Panc1 (cell line): ENCODE measurements at regions not wholly inside any gene's neighbourhood (a gene's known extent, or its start where the extent isn't known, plus 50 kb on each side); places are given as distances from the start of the nearest gene placed in this dataset.

Source experiments
- ATAC-seq: fragments of 200-7000 bp; cut with Tn5 transposase; 2 replicates; pipeline ENCODE4 v1.9.1; 2020; ENCODE audit warnings: mild to moderate bottlenecking, moderate library complexity
- BruUV-seq: library from RNA; stranded (reverse); fragments of 400-500 nt; replicated peaks from 2 replicates; lab custom pipeline; 2021; lab: Mats Ljungman, UMichigan
- CTCF ChIA-PET: fragments of 300-600 bp; sonication (Branson Sonifier 250); formaldehyde crosslinking; loops from one replicate; lab custom pipeline; 2022; ENCODE audit warnings: antibody characterized with exemption; lab: Charles Lee
- POLR2A ChIA-PET: fragments of 300-600 bp; sonication (Branson Sonifier 250); formaldehyde crosslinking; loops from one replicate; lab custom pipeline; 2022; ENCODE audit warnings: antibody characterized with exemption; lab: Charles Lee
- DNase-seq: peaks from one replicate; pipeline ENCODE4 v3.0.0-alpha.2; 2010; ENCODE audit warnings: low read depth, low spot score
- H3K27ac ChIP-seq: 2 replicates; pipeline ENCODE4 v1.5.1; 2011; ENCODE audit warnings: mild to moderate bottlenecking, low read length, inconsistent platforms
- H3K27me3 ChIP-seq: fragments of 200-500 bp; sonication (Bioruptor generic); 2 replicates; pipeline ENCODE4 v1.6.0; 2014; ENCODE audit warnings: low read length, inconsistent platforms; ENCODE audit not compliant: control insufficient read depth, insufficient read depth
- H3K36me3 ChIP-seq: fragments of 200-500 bp; sonication (Bioruptor generic); 2 replicates; pipeline ENCODE4 v1.5.1; 2014; ENCODE audit warnings: inconsistent platforms, mild to moderate bottlenecking, low read length, moderate library complexity; ENCODE audit not compliant: control insufficient read depth, insufficient read depth
- H3K4me1 ChIP-seq: 2 replicates; pipeline ENCODE4 v1.5.1; 2011; ENCODE audit warnings: inconsistent platforms, mild to moderate bottlenecking, low read length, moderate library complexity; ENCODE audit not compliant: control insufficient read depth, insufficient read depth
- H3K4me3 ChIP-seq, 2 experiments: 2 replicates each; pipeline ENCODE4 v1.5.1; 2011 to 2012; ENCODE audit warnings: low read depth in 2 of 2, low read length in 2 of 2, mild to moderate bottlenecking in 2 of 2, inconsistent platforms in 1 of 2, moderate library complexity in 1 of 2
- H3K9me3 ChIP-seq: fragments of 200-500 bp; sonication (Bioruptor generic); 2 replicates; pipeline ENCODE4 v1.5.1; 2014; ENCODE audit warnings: low read depth, mild to moderate bottlenecking, inconsistent platforms, low read length, moderate library complexity; ENCODE audit not compliant: control insufficient read depth, insufficient read depth
- POLR2AphosphoS5 ChIP-seq: IDR thresholded peaks from 2 replicates; pipeline ENCODE4 v1.6.1; 2012; ENCODE audit warnings: mild to moderate bottlenecking, low read depth, low read length, moderate library complexity
- SIN3A ChIP-seq: IDR thresholded peaks from 2 replicates; pipeline ENCODE4 v1.6.1; 2012; ENCODE audit warnings: low read depth, mild to moderate bottlenecking, low read length, moderate library complexity, borderline replicate concordance; ENCODE audit not compliant: insufficient read depth
- TCF7L2 ChIP-seq: IDR thresholded peaks from 2 replicates; pipeline ENCODE4 v1.6.1; 2011; ENCODE audit warnings: mild to moderate bottlenecking, low read depth, low read length, inconsistent platforms
- in situ Hi-C: cut with HindIII; loops from 2 replicates; pipeline ENCODE4 v1.10.0; 2016; ENCODE audit warnings: low sequenced_read_pairs, low pct_unique_long_range_greater_than_20kb
- intact Hi-C: fragments of 100-400 bp; cut with micrococcal nuclease; formaldehyde crosslinking; loops from one replicate; pipeline ENCODE4 v1.10.0; 2022; ENCODE audit not compliant: unreplicated experiment
- TF ChIP-seq, protein P1 (sequence below), 2 experiments: IDR thresholded peaks; 2 replicates each; pipeline ENCODE4 v1.6.1; 2011 to 2012; ENCODE audit warnings: low read depth in 2 of 2, control low read depth in 1 of 2, low read length in 1 of 2, mild to moderate bottlenecking in 1 of 2, moderate library complexity in 1 of 2; ENCODE audit not compliant: insufficient read depth in 1 of 2
- TF ChIP-seq, protein P2 (sequence below): fragments of 450-650 bp; IDR thresholded peaks from 2 replicates; pipeline ENCODE4 v1.5.1; 2017; ENCODE audit warnings: mild to moderate bottlenecking

- ChIA-PET CTCF (no interaction called here), POLR2A (no interaction called here)
- in situ Hi-C loops, result no loop called here
- Histone ChIP-seq H3K4me3 (no peak overlapping the region), H3K27ac (no peak overlapping the region), H3K9me3 (no peaks in the 10 kb centered on the region), H3K4me1 (no peaks in the 10 kb centered on the region), H3K36me3 (no peaks in the 10 kb centered on the region), H3K27me3 (no peaks in the 10 kb centered on the region)
- intact Hi-C loops, result no loop called here
- no peak for TF ChIP-seq TCF7L2
- no peak for TF ChIP-seq SIN3A
- TF ChIP-seq, protein P1, sequence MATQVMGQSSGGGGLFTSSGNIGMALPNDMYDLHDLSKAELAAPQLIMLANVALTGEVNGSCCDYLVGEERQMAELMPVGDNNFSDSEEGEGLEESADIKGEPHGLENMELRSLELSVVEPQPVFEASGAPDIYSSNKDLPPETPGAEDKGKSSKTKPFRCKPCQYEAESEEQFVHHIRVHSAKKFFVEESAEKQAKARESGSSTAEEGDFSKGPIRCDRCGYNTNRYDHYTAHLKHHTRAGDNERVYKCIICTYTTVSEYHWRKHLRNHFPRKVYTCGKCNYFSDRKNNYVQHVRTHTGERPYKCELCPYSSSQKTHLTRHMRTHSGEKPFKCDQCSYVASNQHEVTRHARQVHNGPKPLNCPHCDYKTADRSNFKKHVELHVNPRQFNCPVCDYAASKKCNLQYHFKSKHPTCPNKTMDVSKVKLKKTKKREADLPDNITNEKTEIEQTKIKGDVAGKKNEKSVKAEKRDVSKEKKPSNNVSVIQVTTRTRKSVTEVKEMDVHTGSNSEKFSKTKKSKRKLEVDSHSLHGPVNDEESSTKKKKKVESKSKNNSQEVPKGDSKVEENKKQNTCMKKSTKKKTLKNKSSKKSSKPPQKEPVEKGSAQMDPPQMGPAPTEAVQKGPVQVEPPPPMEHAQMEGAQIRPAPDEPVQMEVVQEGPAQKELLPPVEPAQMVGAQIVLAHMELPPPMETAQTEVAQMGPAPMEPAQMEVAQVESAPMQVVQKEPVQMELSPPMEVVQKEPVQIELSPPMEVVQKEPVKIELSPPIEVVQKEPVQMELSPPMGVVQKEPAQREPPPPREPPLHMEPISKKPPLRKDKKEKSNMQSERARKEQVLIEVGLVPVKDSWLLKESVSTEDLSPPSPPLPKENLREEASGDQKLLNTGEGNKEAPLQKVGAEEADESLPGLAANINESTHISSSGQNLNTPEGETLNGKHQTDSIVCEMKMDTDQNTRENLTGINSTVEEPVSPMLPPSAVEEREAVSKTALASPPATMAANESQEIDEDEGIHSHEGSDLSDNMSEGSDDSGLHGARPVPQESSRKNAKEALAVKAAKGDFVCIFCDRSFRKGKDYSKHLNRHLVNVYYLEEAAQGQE (IDR thresholded peaks at IDR 0.05; ENCODE audit: insufficient read depth in 1 of 2, low read depth in 2 of 2, low read length in 1 of 2), result no peak
- no peak for TF ChIP-seq POLR2AphosphoS5
- TF ChIP-seq, protein P2, sequence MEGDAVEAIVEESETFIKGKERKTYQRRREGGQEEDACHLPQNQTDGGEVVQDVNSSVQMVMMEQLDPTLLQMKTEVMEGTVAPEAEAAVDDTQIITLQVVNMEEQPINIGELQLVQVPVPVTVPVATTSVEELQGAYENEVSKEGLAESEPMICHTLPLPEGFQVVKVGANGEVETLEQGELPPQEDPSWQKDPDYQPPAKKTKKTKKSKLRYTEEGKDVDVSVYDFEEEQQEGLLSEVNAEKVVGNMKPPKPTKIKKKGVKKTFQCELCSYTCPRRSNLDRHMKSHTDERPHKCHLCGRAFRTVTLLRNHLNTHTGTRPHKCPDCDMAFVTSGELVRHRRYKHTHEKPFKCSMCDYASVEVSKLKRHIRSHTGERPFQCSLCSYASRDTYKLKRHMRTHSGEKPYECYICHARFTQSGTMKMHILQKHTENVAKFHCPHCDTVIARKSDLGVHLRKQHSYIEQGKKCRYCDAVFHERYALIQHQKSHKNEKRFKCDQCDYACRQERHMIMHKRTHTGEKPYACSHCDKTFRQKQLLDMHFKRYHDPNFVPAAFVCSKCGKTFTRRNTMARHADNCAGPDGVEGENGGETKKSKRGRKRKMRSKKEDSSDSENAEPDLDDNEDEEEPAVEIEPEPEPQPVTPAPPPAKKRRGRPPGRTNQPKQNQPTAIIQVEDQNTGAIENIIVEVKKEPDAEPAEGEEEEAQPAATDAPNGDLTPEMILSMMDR, result no peak
- DNase-seq (no peak), ATAC-seq (no peak)
- BruUV-seq, result no TSS peak
These were observed 68.0 kb upstream of the NRP1 start for GRCh38 chr10:33402220-33403073.

- Histone ChIP-seq H3K4me3 (no peak overlapping the region), H3K27me3 (no peaks in the 10 kb centered on the region), H3K4me1 (no peaks in the 10 kb centered on the region), H3K36me3 (no peaks in the 10 kb centered on the region), H3K27ac (no peak overlapping the region), H3K9me3 (no peaks in the 10 kb centered on the region)
- intact Hi-C loops (no loop called here), in situ Hi-C loops (no loop called here)
- no peak for DNase-seq
- TF ChIP-seq, protein P2, result no peak
- no peak for TF ChIP-seq POLR2AphosphoS5
- no peak for TF ChIP-seq TCF7L2
- TF ChIP-seq, protein P1 (IDR thresholded peaks at IDR 0.05; ENCODE audit: insufficient read depth in 1 of 2, low read depth in 2 of 2, low read length in 1 of 2), result no peak
- TF ChIP-seq SIN3A, result no peak
- POLR2A ChIA-PET, result no interaction called here
- CTCF ChIA-PET, result no interaction called here
- no TSS peak for BruUV-seq
- no peak for ATAC-seq
These were observed 66.8 kb upstream of the NRP1 start for GRCh38 chr10:33401300-33401699.
